H9 (cell line): ENCODE measurements at regions not wholly inside any gene's neighbourhood (a gene's known extent, or its start where the extent isn't known, plus 50 kb on each side); places are given as distances from the start of the nearest gene placed in this dataset.

Experiments
- DNase-seq: peaks from one replicate; pipeline ENCODE4 v3.0.0-alpha.2; 2017
- H2AFZ ChIP-seq: one replicate; pipeline ENCODE4 v1.6.1; 2013; ENCODE audit warnings: mild to moderate bottlenecking, low read length, control low read depth, moderate library complexity
- H2AK5ac ChIP-seq: 2 replicates; pipeline ENCODE4 v1.6.1; 2013; ENCODE audit warnings: low read length, control low read depth, mixed read lengths; ENCODE audit not compliant: insufficient read length
- H2BK120ac ChIP-seq: one replicate; pipeline ENCODE4 v1.6.1; 2013; ENCODE audit warnings: low read depth, mild to moderate bottlenecking, low read length, control low read depth, inconsistent platforms; ENCODE audit not compliant: poor library complexity, severe bottlenecking
- H2BK12ac ChIP-seq: 2 replicates; pipeline ENCODE4 v1.6.1; 2013; ENCODE audit warnings: low read length, control low read depth, mixed read lengths, low read depth; ENCODE audit not compliant: insufficient read length
- H2BK15ac ChIP-seq: 2 replicates; pipeline ENCODE4 v1.6.1; 2013; ENCODE audit warnings: low read depth, low read length, control low read depth
- H2BK20ac ChIP-seq: one replicate; pipeline ENCODE4 v1.6.1; 2013; ENCODE audit warnings: low read depth, mild to moderate bottlenecking, low read length, control low read depth, inconsistent platforms; ENCODE audit not compliant: poor library complexity, severe bottlenecking
- H2BK5ac ChIP-seq: 2 replicates; pipeline ENCODE4 v1.6.1; 2013; ENCODE audit warnings: low read length, control low read depth, mixed read lengths; ENCODE audit not compliant: insufficient read length
- H3K14ac ChIP-seq: 2 replicates; pipeline ENCODE4 v1.6.1; 2013; ENCODE audit warnings: low read length, control low read depth; ENCODE audit not compliant: insufficient read depth
- H3K18ac ChIP-seq: 2 replicates; pipeline ENCODE4 v1.6.1; 2013; ENCODE audit warnings: low read depth, mild to moderate bottlenecking, mixed read lengths, low read length, control low read depth; ENCODE audit not compliant: insufficient read length
- H3K23ac ChIP-seq: 2 replicates; pipeline ENCODE4 v1.6.1; 2013; ENCODE audit warnings: low read length, control low read depth, mixed read lengths, low read depth; ENCODE audit not compliant: insufficient read length
- H3K23me2 ChIP-seq: 2 replicates; pipeline ENCODE4 v1.6.1; 2013; ENCODE audit warnings: low read depth, mild to moderate bottlenecking, mixed read lengths, low read length, control low read depth; ENCODE audit not compliant: insufficient read length, poor library complexity, severe bottlenecking
- H3K27ac ChIP-seq: 2 replicates; pipeline ENCODE4 v1.5.1; 2013; ENCODE audit warnings: low read length, control low read depth, mixed read lengths, low read depth; ENCODE audit not compliant: insufficient read length
- H3K27me3 ChIP-seq: 2 replicates; pipeline ENCODE4 v1.6.1; 2013; ENCODE audit warnings: low read length, control low read depth, inconsistent platforms; ENCODE audit not compliant: insufficient read depth
- H3K4ac ChIP-seq: 2 replicates; pipeline ENCODE4 v1.6.1; 2013; ENCODE audit warnings: low read depth, mild to moderate bottlenecking, control low read depth, inconsistent platforms, low read length, moderate library complexity
- H3K4me1 ChIP-seq: 2 replicates; pipeline ENCODE4 v1.6.1; 2013; ENCODE audit warnings: low read length, control low read depth, inconsistent platforms; ENCODE audit not compliant: insufficient read depth
- H3K4me2 ChIP-seq: 2 replicates; pipeline ENCODE4 v1.6.1; 2013; ENCODE audit warnings: low read length, control low read depth, mixed read lengths; ENCODE audit not compliant: insufficient read length, insufficient read depth
- H3K56ac ChIP-seq: 2 replicates; pipeline ENCODE4 v1.6.1; 2013; ENCODE audit warnings: low read depth, mild to moderate bottlenecking, mixed read lengths, low read length, control low read depth; ENCODE audit not compliant: insufficient read length
- H3K79me1 ChIP-seq: 2 replicates; pipeline ENCODE4 v1.6.1; 2013; ENCODE audit warnings: low read depth, mild to moderate bottlenecking, moderate library complexity, low read length, control low read depth, inconsistent platforms; ENCODE audit not compliant: insufficient read depth, poor library complexity, severe bottlenecking
- H3K79me2 ChIP-seq: 2 replicates; pipeline ENCODE4 v1.6.1; 2013; ENCODE audit warnings: low read length, control low read depth, inconsistent platforms; ENCODE audit not compliant: insufficient read depth
- H3K9ac ChIP-seq: 2 replicates; pipeline ENCODE4 v1.6.1; 2013; ENCODE audit warnings: low read length, control low read depth, mixed read lengths; ENCODE audit not compliant: insufficient read length; ENCODE audit errors: extremely low read depth
- H3K9me3 ChIP-seq: one replicate; pipeline ENCODE4 v1.6.1; 2013; ENCODE audit warnings: low read depth, low read length, inconsistent platforms; ENCODE audit not compliant: control insufficient read depth
- H3T11ph ChIP-seq: one replicate; pipeline ENCODE4 v1.6.1; 2013; ENCODE audit warnings: mild to moderate bottlenecking, low read length, control low read depth, inconsistent platforms
- H4K20me1 ChIP-seq: one replicate; pipeline ENCODE4 v1.6.1; 2013; ENCODE audit not compliant: control insufficient read depth, insufficient read length, insufficient read depth
- H4K5ac ChIP-seq: 2 replicates; pipeline ENCODE4 v1.6.1; 2013; ENCODE audit warnings: low read depth, mild to moderate bottlenecking, mixed read lengths, low read length, control low read depth; ENCODE audit not compliant: insufficient read length
- H4K8ac ChIP-seq: replicated peaks from 2 replicates; pipeline ENCODE4 v1.6.1; 2013; ENCODE audit warnings: low read length, control low read depth, mixed read lengths, low read depth; ENCODE audit not compliant: insufficient read length
- H4K91ac ChIP-seq: 2 replicates; pipeline ENCODE4 v1.6.1; 2013; ENCODE audit warnings: low read depth, mild to moderate bottlenecking, moderate library complexity, mixed read lengths, low read length, control low read depth; ENCODE audit not compliant: insufficient read length
- H3K27ac Mint-ChIP-seq, 3 experiments: 2 replicates in 2 of 3; 3 replicates in 1 of 3; pipeline ENCODE4 v1.8.0; 2020 to 2021; ENCODE audit warnings: mixed read lengths in 3 of 3, mild to moderate bottlenecking in 1 of 3, moderate library complexity in 1 of 3
- H3K27me3 Mint-ChIP-seq: 2 replicates; pipeline ENCODE4 v1.8.0; 2021; ENCODE audit warnings: low read depth, mild to moderate bottlenecking, moderate library complexity, mixed read lengths
- H3K36me3 Mint-ChIP-seq, 3 experiments: 2 replicates in 2 of 3; 3 replicates in 1 of 3; pipeline ENCODE4 v1.8.0; 2020 to 2021; ENCODE audit warnings: low read depth in 3 of 3, mixed read lengths in 3 of 3; ENCODE audit not compliant: insufficient read depth in 1 of 3
- H3K4me1 Mint-ChIP-seq, 2 experiments: 2 replicates each; pipeline ENCODE4 v1.8.0; 2020; ENCODE audit warnings: mixed read lengths in 2 of 2
- H3K4me3 Mint-ChIP-seq, 2 experiments: 2 replicates in 1 of 2; 3 replicates in 1 of 2; pipeline ENCODE4 v1.8.0; 2020 to 2021; ENCODE audit warnings: mild to moderate bottlenecking in 2 of 2, mixed read lengths in 2 of 2, moderate library complexity in 1 of 2
- H3K9me3 Mint-ChIP-seq, 2 experiments: 2 replicates in 1 of 2; 3 replicates in 1 of 2; pipeline ENCODE4 v1.8.0; 2020; ENCODE audit warnings: mild to moderate bottlenecking in 2 of 2, mixed read lengths in 2 of 2, moderate library complexity in 1 of 2
- WGBS: extraction: QIAGEN DNeasy Blood & Tissue Kit; methylation state at CpG from one replicate; pipeline ENCODE4 v1.1.7; 2013; ENCODE audit warnings: missing lambda C conversion rate, low lambda C conversion rate, mixed read lengths; ENCODE audit not compliant: insufficient read length; ENCODE audit errors: extremely low coverage; 5-methylcytosine and 5-hydroxymethylcytosine counted together
- TF ChIP-seq, protein P1 (sequence below): fragments of 200-600 bp; sonication (generic); conservative IDR thresholded peaks from 3 replicates; pipeline ENCODE4 v1.8.0; 2021; ENCODE audit warnings: antibody characterized with exemption, mild to moderate bottlenecking

DNA sequence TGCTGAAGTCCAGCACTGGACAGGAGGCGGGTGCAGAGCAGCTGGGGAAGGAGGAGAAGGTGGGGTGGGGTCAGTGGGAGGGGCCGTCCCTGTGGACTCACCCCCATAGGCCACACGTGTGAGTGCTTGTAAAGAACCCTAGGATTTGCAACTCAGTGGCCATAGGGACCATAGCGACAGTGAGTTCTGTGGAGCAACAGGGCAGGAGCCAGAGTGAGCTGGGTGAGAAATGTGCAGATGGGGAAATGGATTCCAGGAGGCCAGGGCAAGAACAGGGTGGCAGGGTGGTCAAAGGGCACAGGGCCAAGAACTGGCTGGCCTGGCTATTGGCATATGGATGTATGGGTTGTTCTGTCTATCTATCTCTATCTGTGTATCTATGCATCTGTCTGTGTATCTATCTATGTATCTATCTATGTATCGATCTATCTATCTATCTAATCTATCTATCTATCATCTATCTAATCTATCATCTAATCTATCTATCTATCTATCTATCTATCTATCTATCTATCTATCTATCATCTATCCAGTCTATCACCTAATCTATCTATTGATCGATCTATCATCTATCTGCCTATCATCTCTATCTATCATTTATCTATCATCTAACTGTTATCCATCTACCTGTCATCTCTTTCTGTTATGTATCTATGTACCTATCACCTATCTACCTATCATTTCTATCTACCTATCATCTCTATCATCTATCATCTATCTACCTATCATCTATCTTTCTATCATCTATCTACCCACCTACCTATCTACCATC, 889.0 kb downstream of the TBC1D22A start:
- peaks cover 3 to 4% of the 10 kb centered on the region in 2 experiments; a peak in 2 of 5 replicates for H3K9me3 Mint-ChIP-seq
- no peaks in the 10 kb centered on the region for H3K36me3 Mint-ChIP-seq
- no peak overlapping the region for H3K4me3 Mint-ChIP-seq

More for the DNA sequence above, 889.0 kb downstream of the TBC1D22A start:
- Histone ChIP-seq H2BK20ac (no peak overlapping the region), H4K91ac (no peak overlapping the region), H2BK12ac (no peak overlapping the region), H2BK120ac (no peak overlapping the region), H3K27ac (no peak overlapping the region), H2BK15ac (no peak overlapping the region), H3K23ac (no peak overlapping the region), H2BK5ac (no peak overlapping the region), H3K27me3 (no peaks in the 10 kb centered on the region; the same call in 1 of the 2 replicates), H3T11ph (no peak overlapping the region), H3K9me3 (no peaks in the 10 kb centered on the region), H3K9ac (no peak overlapping the region), H3K18ac (no peak overlapping the region), H4K5ac (no peak overlapping the region), H2AK5ac (no peak overlapping the region), H3K56ac (no peak overlapping the region), H3K79me2 (no peaks in the 10 kb centered on the region), H2AFZ (no peak overlapping the region), H3K23me2 (no peaks in the 10 kb centered on the region), H3K4ac (no peak overlapping the region), H3K4me1 (no peaks in the 10 kb centered on the region), H3K4me2 (no peak overlapping the region), H4K20me1 (no peaks in the 10 kb centered on the region), H3K14ac (no peak overlapping the region), H3K79me1 (no peaks in the 10 kb centered on the region), H4K8ac (no peak overlapping the region)
- H3K27me3 Mint-ChIP-seq = peaks cover 1% of the 10 kb centered on the region
- no peak overlapping the region for H3K27ac Mint-ChIP-seq
- WGBS = no CpG with 5 or more reads among the region's 6 CpGs
- DNase-seq = peak; percentile 7
- peaks cover 0 to 3% of the 10 kb centered on the region in 2 experiments; a peak in 2 of 4 replicates for H3K4me1 Mint-ChIP-seq
- TF ChIP-seq, protein P1, sequence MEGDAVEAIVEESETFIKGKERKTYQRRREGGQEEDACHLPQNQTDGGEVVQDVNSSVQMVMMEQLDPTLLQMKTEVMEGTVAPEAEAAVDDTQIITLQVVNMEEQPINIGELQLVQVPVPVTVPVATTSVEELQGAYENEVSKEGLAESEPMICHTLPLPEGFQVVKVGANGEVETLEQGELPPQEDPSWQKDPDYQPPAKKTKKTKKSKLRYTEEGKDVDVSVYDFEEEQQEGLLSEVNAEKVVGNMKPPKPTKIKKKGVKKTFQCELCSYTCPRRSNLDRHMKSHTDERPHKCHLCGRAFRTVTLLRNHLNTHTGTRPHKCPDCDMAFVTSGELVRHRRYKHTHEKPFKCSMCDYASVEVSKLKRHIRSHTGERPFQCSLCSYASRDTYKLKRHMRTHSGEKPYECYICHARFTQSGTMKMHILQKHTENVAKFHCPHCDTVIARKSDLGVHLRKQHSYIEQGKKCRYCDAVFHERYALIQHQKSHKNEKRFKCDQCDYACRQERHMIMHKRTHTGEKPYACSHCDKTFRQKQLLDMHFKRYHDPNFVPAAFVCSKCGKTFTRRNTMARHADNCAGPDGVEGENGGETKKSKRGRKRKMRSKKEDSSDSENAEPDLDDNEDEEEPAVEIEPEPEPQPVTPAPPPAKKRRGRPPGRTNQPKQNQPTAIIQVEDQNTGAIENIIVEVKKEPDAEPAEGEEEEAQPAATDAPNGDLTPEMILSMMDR = no peak
